HG03039 (cell line): ENCODE measurements at regions not wholly inside any gene's neighbourhood (a gene's known extent, or its start where the extent isn't known, plus 50 kb on each side); places are given as distances from the start of the nearest gene placed in this dataset.
"Not testable (repeated sequence)": the region's sequence is repeated elsewhere in the genome, so short reads cannot be mapped to it uniquely, and the experiment has no call there.

Experiments used
- ATAC-seq: cut with Tn5 transposase; IDR thresholded peaks from one replicate; pipeline ENCODE4 v1.9.1; 2021; ENCODE audit warnings: mild to moderate bottlenecking, moderate library complexity; ENCODE audit not compliant: unreplicated experiment

GRCh38 chr4:1572964-1573720, 111.0 kb downstream of the FAM53A start:
- no peak for ATAC-seq

DNA sequence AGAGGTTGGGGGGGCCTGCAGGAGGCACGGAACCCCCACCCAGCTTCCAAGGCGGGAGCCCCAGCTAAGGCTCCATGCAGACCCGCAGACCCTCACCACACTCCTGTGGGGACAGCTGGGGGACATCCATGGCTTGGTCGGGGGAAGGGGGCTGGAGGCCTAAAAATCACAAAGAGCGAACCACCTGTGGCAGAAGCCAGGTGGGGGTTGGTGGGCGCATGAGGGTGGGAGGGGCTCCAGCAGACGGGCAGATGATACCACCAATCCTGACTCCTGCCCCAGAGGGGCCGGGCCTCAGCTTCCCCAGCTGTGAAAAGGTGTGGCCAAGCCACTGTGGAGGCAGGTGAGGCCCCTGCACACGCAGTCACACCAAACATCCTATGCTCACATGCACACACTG, 111.6 kb downstream of the FAM53A start:
- ATAC-seq: no peak

DNA sequence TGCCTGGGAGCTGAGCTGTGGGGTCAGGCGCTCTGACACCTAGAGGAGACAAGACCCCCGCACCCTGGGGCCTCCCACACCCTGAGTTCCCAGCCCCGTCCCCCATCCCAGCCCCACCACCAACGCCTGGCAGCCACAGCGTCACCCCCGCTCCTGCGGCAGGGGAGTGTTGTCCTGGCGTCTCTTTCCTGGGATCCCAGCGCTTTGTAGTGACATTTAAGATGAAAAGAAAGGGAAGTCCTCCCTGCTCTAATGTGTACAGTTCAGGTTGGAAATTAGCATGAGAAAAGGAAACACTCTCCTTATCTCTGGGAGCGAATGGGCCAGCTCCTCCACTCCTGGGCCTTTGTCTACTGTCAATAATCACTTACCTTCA, 112.1 kb downstream of the FAM53A start:
- ATAC-seq: no peak

- no peak for ATAC-seq
Measured at GRCh38 chr4:1571165-1572009, 112.7 kb downstream of the FAM53A start.

DNA sequence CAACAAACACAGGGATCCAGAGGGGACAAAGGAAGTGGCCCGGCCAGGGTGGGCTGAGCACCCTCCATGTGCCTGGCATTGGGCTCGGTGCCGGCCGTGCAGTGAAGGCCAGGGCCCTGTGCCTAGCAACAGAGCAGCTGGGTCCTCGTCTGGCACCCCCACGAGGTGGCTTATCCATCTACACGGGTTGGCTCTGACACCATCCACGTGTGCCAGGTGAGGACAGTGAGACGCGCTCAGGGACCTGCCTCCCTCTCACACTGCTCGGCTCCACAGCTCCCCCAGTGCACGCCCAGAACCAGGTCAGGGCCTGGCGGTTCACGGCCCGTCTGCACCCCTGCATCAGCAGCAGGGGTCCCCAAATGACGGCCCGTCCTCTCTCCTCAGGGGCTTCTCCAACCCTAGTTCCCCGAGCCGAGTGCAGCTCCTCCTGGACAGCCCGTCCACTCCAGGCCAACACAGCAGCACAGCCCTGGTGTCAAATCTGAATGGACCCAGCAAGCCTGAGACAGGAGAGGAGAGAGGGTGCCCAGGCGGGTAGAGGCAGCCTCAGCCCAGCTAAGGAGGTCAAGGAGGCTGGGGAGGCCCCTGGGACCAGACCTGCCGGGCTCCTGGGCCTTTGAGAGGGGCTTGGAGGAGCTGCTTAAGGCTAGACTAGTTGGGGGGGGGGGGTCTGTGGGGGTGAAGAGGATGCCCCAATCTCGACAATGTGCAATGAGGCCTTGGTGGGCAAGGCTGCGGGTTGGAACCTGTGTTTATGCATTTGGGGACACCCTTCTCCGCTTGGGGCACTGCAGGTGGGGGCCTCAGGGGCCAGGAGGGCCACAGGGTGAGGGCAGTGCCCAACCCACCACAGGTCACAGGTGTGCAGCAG, 113.6 kb downstream of the FAM53A start:
- no peak for ATAC-seq

- no peak for ATAC-seq
Measured at GRCh38 chr4:1569461-1570151, 114.5 kb downstream of the FAM53A start.

DNA sequence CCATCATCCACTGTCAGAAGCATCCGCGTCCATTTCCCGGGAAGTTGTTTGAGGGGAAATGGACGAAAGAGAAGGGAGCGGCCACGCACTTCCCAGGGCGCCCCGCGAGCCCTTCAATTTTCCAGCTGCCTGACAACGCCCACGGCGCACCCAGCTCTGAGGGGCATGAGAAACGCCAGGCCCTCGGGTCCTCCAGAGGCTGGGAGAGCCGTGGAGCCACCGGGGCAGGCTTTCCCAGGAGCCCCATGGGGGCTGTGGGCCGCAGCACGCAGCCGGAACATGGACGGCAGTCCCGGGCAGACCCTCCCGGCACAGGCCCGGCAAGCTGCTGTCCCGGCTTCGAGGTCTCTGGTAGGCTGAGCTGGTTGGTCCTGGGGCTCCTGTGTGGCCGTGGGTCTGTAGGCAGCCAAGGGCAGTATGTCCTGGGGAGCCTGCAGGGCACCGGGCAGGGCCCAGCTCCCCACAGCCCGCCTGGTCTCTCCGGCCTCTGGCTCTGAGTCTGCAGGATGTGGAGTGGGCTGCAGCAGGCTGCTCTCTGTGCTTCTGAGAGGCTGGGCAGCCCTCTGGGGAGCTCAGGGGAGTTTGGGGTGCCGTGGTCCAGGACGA, 115.2 kb downstream of the FAM53A start:
- ATAC-seq: no peak

DNA sequence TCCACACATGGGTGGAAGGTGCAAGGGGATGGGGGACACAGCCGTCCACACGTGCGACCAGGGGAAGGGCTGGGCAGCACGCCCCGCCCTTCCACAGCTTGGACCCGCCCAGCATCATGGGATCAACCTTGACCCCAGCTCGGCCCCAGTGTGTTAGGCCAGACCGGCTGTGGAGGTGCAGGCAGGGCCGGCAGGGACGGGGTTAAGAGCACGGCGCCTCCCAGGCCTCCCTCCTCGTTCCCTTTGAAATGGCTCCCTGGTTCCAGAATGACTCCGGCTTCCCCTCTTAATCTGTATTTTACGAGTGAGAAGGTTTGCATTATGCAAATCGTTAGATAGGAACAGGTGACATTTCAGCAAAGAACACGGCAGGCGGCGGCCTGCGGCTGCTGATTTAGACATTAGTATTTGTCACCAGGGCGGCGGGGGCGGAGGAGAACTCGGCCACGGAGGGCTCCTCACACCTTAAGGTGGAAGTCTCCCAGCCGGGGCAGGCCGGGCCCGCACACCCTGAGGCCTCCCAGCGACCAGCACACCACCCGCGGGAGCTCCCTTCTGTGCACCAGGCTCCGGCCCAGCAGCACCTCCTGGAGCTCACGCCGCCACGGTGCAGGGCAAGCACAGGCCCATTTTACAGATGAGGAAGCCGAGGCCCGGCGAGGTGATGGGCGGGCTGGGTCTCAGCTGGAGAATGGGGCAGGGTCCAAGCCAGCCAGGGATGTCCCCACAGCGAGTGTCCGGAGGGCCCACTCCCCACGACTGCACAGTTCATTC, 116.1 kb downstream of the FAM53A start:
- no peak for ATAC-seq

- ATAC-seq: no peak
Measured at GRCh38 chr4:1567519-1567807, 116.7 kb downstream of the FAM53A start.

DNA sequence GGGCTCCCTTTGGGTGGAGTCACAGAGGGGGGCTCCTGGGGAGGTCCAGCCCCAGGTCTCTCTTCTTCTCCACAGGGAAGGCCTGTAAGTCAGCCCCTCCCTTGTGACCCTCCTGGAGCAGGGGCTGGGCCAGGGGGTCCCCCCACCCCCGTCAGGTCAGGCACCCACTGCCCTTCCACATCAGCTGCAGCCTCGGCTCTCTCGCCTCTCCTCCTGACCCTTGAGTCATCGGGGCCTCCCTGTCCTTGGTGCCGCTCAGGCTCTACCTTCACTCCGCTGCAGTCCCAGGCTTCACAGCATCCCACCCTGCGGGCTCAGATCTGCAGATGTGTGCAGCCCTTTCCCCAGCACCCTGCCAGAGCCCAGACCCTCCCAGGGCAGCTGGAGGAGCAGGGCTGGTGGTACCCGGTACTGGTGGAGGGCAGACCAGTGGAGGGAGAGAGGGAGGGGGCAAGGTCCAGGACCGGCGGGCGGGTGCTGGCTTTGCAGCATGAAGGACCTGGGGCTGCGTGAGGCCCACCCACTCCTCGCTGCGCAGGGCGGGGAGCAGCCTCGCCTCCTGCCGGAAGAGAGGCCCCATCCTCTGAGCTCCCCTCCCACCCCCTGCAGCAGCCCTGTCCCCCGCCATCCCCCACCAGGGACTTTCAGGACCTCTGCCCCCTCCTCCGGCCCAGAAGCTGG, 117.1 kb downstream of the FAM53A start:
- ATAC-seq: no peak

DNA sequence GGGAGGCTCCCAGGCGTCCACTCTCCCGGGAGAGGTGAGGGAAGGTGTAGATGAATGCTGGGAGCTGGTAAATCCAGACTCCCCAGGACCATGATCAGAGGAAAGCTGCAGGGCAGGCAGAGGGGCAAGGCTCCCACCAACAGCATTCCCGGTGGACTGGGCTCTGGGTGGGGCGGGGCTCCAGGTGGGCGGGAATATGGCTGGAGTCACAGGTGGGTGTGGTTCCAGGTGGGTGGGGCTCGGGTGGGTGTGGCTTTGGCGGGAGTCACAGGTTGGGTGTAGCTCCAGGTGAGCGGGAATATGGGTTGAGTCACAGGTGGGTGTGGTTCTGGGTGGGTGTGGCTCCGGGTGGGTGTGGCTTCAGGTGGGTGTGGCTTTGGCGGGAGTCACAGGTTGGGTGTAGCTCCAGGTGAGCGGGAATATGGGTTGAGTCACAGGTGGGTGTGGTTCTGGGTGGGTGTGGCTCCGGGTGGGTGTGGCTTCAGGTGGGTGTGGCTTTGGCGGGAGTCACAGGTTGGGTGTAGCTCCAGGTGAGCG, 117.7 kb downstream of the FAM53A start:
- not testable (repeated sequence) for ATAC-seq

DNA sequence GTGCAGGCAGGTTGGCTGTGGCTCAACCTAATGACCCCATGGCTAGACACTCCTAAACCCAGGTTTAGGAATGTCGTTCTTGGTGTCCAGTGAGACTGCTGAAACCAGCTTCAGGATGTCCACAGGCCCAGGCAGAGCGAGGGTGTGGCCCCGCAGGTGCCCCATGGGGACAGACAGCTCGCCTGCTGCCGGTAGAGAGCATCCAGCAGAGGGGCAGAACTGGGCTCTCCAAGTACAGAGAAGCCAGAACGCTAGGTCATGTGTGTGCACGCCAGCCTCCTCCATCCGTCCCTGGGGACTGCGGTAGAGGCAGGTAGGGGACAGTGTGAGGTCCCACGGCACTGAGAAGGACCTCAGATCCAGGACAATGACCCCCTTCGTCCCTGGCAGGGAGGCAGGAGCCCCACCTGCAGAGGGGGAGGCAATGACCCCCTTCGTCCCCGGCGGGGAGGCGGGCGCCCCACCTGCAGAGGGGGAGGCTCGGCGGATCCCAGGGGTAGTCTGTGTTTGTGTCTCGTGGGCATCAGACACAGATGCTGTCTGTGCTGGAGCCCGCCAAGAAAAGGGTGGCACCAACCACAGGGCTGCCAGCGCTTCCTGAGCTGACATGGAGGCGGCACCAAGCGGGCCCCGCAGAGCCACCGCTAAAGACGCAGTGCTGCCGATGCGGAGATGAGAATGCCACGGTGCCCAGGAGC, 118.4 kb downstream of the FAM53A start:
- no peak for ATAC-seq

DNA sequence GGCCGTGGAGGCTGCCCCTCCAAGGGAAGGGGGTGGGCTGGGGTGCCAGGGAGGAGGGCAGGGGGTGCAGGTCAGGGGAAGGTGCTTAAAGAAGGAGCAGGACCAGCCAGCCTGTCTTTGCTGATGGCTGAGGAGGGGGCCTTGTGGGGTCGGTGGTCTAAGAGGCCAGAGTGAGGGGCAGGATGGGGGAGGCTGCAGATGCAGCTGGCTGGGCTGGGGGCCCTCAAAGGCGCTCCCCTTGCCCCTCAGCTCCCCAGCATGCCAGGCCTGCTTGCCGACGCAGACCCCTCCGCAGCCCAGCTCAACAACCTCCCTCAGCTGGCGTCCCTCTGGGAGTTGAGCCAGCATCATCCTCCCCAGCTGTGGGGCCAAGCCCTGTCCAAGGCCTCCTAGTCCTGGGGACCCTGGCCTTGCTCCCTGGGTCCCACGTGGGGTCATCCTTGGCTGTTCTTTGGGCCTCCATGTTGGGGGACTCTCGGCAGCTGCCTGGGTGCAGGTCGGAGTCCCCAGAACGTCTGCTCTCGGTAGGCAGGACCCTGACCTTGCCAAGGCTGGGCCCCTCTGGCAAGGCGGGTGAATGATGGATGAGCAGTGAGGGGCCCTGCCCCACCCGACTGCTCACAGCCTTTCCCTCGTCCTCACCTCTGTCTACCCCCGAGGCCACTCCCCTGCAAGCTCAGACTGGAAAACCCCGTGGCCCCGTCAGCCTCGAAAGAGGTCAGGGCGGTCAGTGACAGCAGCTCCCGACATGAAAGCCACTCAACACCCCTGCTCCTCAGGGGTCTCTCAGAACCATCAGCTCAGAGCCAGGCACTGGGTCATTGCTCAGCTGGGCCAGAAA, 119.4 kb downstream of the FAM53A start:
- no peak for ATAC-seq

DNA sequence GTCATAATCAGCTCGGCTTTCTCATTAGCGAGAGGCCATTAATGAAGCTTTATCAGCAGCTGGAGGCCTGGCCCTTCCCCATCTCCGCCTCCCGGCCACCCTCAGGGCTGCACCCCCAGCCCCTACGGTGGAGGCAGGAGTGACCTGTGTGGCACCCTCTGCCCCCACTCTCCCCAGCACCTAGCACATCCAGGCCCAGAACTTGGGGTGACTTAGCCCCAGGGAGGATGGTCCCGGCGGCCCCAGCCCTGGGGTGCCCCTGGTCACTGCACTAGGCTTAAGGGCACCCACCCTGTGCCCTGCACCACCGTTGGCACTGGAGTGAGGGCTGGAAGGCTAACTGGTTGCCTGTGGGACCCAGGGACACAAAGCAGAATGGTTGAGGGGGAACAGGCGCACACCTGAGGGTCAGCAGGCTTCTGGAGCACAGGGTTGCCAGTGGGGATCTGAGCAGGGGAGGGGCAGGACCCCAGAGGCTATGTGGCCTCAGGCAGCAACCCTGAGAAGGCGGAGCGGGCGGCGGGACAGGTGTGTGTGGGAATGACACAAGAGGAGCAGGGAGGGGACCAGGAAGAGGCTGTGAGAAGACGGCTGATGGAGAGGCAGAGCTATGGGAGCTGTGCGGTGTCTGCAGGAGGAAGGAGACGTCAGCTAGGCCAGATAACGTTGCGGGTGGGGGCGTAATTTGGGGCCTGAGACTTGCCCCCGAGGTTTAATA, 120.2 kb downstream of the FAM53A start:
- no peak for ATAC-seq

DNA sequence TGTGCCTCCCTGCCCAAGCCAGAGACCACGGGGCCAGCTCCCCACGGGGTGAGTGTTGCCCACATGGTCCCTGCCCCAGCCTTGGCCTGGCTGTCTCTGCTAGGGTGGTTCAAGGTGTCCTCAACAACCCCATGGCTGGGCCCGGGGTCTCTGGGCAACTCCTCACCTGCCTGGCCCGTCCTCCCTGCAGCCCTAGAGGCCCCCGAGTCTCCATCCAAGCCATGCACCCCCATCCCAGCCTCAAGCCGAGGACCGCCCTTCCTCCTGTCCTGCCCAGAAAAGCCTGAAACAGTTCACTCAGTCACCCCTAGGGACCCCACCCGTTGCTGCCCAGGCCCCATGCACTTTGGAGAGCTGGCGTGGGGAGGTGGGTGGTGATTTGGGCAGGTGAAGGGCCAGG, 120.9 kb downstream of the FAM53A start:
- no peak for ATAC-seq

- ATAC-seq: no peak
Measured at GRCh38 chr4:1562771-1563170, 121.3 kb downstream of the FAM53A start.

- no peak for ATAC-seq
Measured at GRCh38 chr4:1562371-1562770, 121.7 kb downstream of the FAM53A start.
